ENCODE measurements at regions not wholly inside any gene's neighbourhood (a gene's known extent, or its start where the extent isn't known, plus 50 kb on each side); places are given as distances from the start of the nearest gene placed in this dataset.

GRCh38 chr2:122135021-122135937, 379.8 kb downstream of the TSN start (continued):
- TF ChIP-seq STAT6 (CRISPR knock-in tag; IDR thresholded peaks at IDR 0.05), result no peak
- no peak for TF ChIP-seq SIN3B (IDR thresholded peaks at IDR 0.05; ENCODE audit: low read depth)
- no peak for TF ChIP-seq MECOM (CRISPR knock-in tag; IDR thresholded peaks at IDR 0.05)
- no peak for TF ChIP-seq ETV5 (CRISPR knock-in tag; IDR thresholded peaks at IDR 0.05; ENCODE audit: low read depth)
- no peak for TF ChIP-seq PHTF2 (CRISPR knock-in tag; IDR thresholded peaks at IDR 0.05)
- TF ChIP-seq HES1 (IDR thresholded peaks at IDR 0.05; ENCODE audit: low read depth), result 0 out of 2 replicates have a peak, but pooled peaks have one; percentile 20
- no peak for TF ChIP-seq ZNF12 (CRISPR knock-in tag; IDR thresholded peaks at IDR 0.05)
- no peak for TF ChIP-seq PCBP2 (IDR thresholded peaks at IDR 0.05; ENCODE audit: low read depth, low read length, poor library complexity, severe bottlenecking)
- TF ChIP-seq ZNF41 (CRISPR knock-in tag; conservative IDR thresholded peaks at IDR 0.05), result no peak
- TF ChIP-seq LEF1 (IDR thresholded peaks at IDR 0.05), result peak; percentile 48; the same call in 1 of the 2 replicates
- TF ChIP-seq ZBTB34 (CRISPR knock-in tag; IDR thresholded peaks at IDR 0.05), result no peak
- no peak for TF ChIP-seq PRDM10 (IDR thresholded peaks at IDR 0.05; ENCODE audit: partially characterized antibody)
- no peak for TF ChIP-seq SIX5 (IDR thresholded peaks at IDR 0.05; ENCODE audit: borderline replicate concordance in 1 of 2, insufficient read depth in 1 of 2, low read depth in 1 of 2, low read length in 2 of 2)
- peak; percentile 91 for TF ChIP-seq TAL1 (IDR thresholded peaks at IDR 0.05)
- no peak for TF ChIP-seq ARID3B (CRISPR knock-in tag; IDR thresholded peaks at IDR 0.05; ENCODE audit: borderline replicate concordance)
